ENCODE measurements at regions not wholly inside any gene's neighbourhood (a gene's known extent, or its start where the extent isn't known, plus 50 kb on each side); places are given as distances from the start of the nearest gene placed in this dataset.

DNA sequence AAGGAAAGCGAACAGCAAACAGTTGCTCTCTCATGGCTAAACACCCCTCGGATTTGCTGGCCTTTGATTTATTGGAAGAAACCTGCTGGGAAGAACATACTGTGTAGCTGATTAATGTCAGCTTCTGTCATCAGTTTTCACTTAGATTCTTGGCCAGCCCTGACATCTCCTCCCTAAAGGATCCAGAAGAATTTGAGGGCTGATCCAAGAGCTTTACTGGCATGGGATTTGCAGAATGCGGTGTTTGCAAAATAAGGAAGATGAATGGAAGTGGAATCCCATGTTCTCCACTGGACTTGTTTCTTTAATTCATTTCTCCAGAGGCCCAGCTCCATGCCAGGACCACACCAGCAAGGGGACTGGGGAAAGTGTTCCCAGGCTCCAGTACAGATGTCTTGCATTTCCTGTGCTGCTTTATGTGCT, 80.5 kb downstream of the RDH14 start:
- no peak overlapping the region for H3K4me3 ChIP-seq
- no peak overlapping the region for H3K27ac ChIP-seq
- H3K27me3 ChIP-seq (replicated peaks; ENCODE audit: insufficient read depth): no peaks in the 10 kb centered on the region
- no peaks in the 10 kb centered on the region for H3K36me3 ChIP-seq
- intact Hi-C loops (cut with DNase I): no loop called here
- no peak for DNase-seq (ENCODE audit: low spot score)
- no peaks in the 10 kb centered on the region for H3K9me3 ChIP-seq
- no peak for TF ChIP-seq POLR2AphosphoS5 (IDR thresholded peaks at IDR 0.05)
- no peak for TF ChIP-seq POLR2A (IDR thresholded peaks at IDR 0.05)
- TF ChIP-seq, protein P1, sequence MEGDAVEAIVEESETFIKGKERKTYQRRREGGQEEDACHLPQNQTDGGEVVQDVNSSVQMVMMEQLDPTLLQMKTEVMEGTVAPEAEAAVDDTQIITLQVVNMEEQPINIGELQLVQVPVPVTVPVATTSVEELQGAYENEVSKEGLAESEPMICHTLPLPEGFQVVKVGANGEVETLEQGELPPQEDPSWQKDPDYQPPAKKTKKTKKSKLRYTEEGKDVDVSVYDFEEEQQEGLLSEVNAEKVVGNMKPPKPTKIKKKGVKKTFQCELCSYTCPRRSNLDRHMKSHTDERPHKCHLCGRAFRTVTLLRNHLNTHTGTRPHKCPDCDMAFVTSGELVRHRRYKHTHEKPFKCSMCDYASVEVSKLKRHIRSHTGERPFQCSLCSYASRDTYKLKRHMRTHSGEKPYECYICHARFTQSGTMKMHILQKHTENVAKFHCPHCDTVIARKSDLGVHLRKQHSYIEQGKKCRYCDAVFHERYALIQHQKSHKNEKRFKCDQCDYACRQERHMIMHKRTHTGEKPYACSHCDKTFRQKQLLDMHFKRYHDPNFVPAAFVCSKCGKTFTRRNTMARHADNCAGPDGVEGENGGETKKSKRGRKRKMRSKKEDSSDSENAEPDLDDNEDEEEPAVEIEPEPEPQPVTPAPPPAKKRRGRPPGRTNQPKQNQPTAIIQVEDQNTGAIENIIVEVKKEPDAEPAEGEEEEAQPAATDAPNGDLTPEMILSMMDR (IDR thresholded peaks at IDR 0.05): no peak
- WGBS: 47% methylated on average over 3 of the region's 3 CpGs
- H3K4me1 ChIP-seq (replicated peaks): no peaks in the 10 kb centered on the region

DNA sequence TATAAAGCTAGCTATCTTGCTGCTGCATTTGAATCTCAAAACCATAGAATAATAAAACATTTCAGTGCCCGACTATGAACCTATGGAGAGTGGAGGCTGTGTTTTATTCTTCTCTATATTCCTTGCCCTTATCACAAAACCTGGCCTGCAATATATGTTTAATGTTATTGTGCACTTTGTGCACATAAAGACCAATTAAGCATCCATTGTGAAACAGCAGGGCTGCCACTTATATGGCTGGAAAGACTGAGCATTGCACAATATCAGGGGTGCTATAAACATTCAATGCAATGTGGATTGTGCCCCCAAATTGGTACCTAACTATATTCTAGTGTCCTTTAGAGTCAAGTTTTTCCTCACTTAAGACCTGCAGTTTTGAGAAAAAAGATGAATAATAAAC, 83.2 kb downstream of the RDH14 start:
- Histone ChIP-seq H3K27ac (no peak overlapping the region), H3K27me3 (replicated peaks; ENCODE audit: insufficient read depth) (no peaks in the 10 kb centered on the region), H3K4me1 (replicated peaks) (no peaks in the 10 kb centered on the region), H3K36me3 (no peaks in the 10 kb centered on the region), H3K4me3 (no peak overlapping the region), H3K9me3 (no peaks in the 10 kb centered on the region)
- intact Hi-C loops (cut with DNase I): no loop called here
- 100% methylated on average over 1 of the region's 1 CpG for WGBS
- TF ChIP-seq POLR2AphosphoS5 (IDR thresholded peaks at IDR 0.05): no peak
- no peak for TF ChIP-seq POLR2A (IDR thresholded peaks at IDR 0.05)
- TF ChIP-seq, protein P1 (IDR thresholded peaks at IDR 0.05): no peak
- no peak for DNase-seq (ENCODE audit: low spot score)

DNA sequence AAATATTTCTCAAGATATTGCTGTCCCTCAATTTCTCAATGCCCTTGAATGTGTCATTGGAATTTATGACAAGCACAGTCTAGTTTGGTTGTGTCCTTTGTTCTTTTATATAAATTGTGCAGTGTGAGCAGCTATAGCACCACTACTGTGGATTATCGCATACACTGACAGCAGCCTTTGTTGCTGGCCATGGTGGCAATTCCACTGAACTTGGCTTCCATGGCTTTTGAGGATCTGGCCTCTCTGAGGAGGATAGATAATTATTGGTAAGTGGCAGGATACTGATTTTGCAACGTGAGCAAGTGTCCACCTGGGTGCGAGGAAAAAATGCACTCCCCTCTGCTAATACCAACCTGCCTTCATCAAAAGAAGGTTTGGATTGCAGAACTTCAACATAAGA, 84.0 kb downstream of the RDH14 start:
- Histone ChIP-seq H3K4me3 (no peak overlapping the region), H3K36me3 (no peaks in the 10 kb centered on the region), H3K27ac (no peak overlapping the region), H3K9me3 (no peaks in the 10 kb centered on the region), H3K4me1 (replicated peaks) (no peaks in the 10 kb centered on the region), H3K27me3 (replicated peaks; ENCODE audit: insufficient read depth) (no peaks in the 10 kb centered on the region)
- intact Hi-C loops (cut with DNase I): no loop called here
- no peak for DNase-seq (ENCODE audit: low spot score)
- TF ChIP-seq POLR2AphosphoS5 (IDR thresholded peaks at IDR 0.05) (no peak), POLR2A (IDR thresholded peaks at IDR 0.05) (no peak)
- TF ChIP-seq, protein P1 (IDR thresholded peaks at IDR 0.05): no peak
- 95% methylated on average over 3 of the region's 3 CpGs for WGBS

DNA sequence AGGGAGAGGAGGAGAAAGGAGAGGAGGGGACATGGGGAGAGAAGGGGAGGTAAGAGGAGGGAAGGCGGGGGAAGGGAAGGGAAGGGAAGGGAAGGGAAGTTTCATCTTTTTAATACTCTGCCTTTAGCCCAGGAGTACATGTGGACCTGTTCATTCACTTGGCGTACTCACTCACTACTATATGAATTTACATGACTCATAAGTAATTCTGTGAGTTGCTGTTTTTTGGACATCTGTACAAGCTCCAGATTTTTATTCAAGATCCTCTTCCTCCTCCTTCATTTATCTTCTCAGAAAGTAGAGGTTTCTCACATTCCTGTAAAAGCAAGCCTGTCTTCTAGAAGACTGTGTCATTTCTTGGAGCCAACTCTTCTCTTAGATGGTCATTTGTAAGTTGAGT, 84.6 kb downstream of the RDH14 start:
- no peak for DNase-seq (ENCODE audit: low spot score)
- H3K36me3 ChIP-seq: no peaks in the 10 kb centered on the region
- intact Hi-C loops (cut with DNase I): no loop called here
- H3K27ac ChIP-seq: no peak overlapping the region
- no peaks in the 10 kb centered on the region for H3K4me1 ChIP-seq (replicated peaks)
- H3K4me3 ChIP-seq: no peak overlapping the region
- H3K9me3 ChIP-seq: no peaks in the 10 kb centered on the region
- TF ChIP-seq, protein P1 (IDR thresholded peaks at IDR 0.05): no peak
- no peak for TF ChIP-seq POLR2A (IDR thresholded peaks at IDR 0.05)
- no peak for TF ChIP-seq POLR2AphosphoS5 (IDR thresholded peaks at IDR 0.05)
- WGBS: 91% methylated on average over 2 of the region's 2 CpGs
- no peaks in the 10 kb centered on the region for H3K27me3 ChIP-seq (replicated peaks; ENCODE audit: insufficient read depth)

DNA sequence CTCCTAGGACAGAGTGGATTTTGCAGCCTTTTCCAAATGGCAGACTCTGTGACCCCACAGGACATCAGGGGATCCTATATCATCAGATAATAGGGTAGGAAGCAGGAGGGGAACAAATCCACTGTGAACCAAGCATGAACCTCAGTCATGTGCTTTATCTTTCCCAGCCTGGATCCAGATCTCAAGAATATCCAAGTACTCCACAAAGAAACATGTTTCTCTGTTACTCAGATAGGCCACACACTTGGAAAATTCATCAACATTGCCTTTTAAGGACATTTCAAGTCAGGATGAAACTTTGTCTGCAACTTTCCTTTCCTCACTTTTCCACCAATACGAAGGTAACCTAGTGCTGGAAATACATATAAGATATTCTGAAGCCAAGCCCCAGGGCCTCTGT, 85.8 kb downstream of the RDH14 start:
- H3K27me3 ChIP-seq (replicated peaks; ENCODE audit: insufficient read depth): no peaks in the 10 kb centered on the region
- no peaks in the 10 kb centered on the region for H3K9me3 ChIP-seq
- intact Hi-C loops (cut with DNase I): loop anchor here (5.0 kb wide), 1 partner anchor 43 kb away; no protein-coding TSS in a partner anchor
- H3K36me3 ChIP-seq: no peaks in the 10 kb centered on the region
- no peak overlapping the region for H3K27ac ChIP-seq
- no peaks in the 10 kb centered on the region for H3K4me1 ChIP-seq (replicated peaks)
- 84% methylated on average over 1 of the region's 1 CpG for WGBS
- TF ChIP-seq POLR2A (IDR thresholded peaks at IDR 0.05): no peak
- TF ChIP-seq, protein P1 (IDR thresholded peaks at IDR 0.05): no peak
- no peak for TF ChIP-seq POLR2AphosphoS5 (IDR thresholded peaks at IDR 0.05)
- no peak overlapping the region for H3K4me3 ChIP-seq
- DNase-seq (ENCODE audit: low spot score): no peak
